ENCODE measurements at regions not wholly inside any gene's neighbourhood (a gene's known extent, or its start where the extent isn't known, plus 50 kb on each side); places are given as distances from the start of the nearest gene placed in this dataset.

DNA sequence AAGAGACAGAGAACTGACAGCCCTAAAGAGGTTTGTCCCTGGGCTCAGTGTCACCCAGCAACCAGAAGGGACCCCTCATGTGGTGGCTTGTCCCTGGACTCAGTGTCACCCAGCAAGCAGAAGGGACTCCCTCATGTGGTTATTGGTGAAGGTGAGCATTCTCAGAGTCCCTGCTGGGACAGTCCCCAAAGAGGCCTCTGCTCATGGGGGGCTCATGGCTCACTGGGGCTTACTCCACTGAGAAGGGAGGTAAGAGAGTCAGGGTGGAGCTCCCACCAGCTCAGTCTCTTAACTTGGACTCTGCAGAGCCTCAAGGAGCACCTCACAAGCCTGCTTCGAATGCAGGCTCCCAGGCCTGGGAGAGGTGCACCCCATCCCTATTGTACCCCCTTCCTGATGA lies 145.2 kb upstream of the COPS8 start:
- no peak for FAIRE-seq

- FAIRE-seq, result no peak
Observed at GRCh38 chr2:236940916-236941520, 144.7 kb upstream of the COPS8 start.

DNA sequence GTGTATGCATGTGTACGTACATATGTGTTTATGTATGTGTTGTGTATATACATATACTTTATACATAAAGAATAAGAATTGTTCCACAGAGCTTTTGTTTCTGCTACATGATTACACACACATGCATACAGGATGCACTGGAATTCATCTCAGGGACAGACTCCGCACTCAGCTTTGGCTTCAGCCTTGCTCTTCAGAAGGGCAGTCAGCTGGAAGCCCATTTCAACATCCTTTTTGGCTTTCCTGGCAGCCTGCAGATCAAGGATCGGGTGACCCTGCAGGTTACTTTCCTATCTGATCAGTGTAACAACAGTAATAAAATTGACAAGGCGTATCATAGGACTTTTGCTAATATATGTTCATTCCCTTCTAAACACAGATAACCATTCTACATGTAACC lies 144.1 kb upstream of the COPS8 start:
- FAIRE-seq, result no peak

- no peak for FAIRE-seq
Observed at GRCh38 chr2:236942554-236942953, 143.1 kb upstream of the COPS8 start.

DNA sequence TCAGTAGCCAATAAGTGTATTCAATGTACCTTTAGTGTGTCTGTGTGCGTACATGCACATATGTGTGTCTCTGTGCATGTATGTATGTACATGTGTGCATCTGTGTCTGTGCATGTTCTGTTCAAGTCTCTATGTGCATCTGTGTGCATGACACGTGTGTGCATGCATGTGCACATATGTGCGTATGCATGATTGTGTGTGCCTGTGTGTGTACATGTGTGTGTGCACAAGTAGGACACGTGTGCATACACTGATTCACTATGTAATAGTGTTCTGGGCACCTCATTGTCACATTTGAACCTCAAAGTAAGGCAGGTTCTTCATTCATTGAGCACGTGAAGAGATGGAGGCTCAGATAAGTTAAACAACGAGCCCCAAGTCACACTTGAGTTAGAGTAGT lies 142.6 kb upstream of the COPS8 start:
- FAIRE-seq, result no peak

DNA sequence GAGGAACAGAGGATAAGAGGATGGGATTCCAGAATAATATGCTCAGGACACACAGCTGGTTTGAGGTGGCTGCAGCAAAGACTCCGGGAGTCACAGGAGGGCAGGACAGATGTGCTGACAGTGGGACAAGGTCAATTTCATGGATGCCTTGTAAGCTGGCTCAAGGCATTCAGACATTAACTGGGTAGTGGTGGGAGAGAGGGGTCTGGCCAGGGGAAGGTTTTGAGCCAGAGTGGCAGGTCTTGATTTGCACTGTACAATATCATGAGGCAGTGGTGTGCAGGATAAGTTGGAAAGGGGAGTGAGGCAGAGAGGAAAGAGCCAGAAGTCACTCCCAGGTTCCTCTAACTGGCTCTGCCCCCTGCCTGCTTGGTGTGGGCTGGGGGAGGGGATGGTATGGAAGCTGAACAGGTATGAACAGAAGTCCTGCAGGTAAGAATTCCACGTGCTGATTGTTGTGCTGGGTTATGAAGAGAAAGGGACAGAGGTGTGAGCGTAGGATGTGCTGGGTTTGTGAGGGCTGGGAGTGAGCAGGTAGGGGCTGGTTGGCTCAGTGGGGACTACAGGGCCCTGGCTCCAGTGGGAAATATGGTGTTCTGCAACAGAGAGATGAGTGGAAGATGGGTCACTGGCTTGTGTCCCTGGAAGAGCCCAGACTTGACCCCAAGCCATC lies 141.7 kb upstream of the COPS8 start:
- FAIRE-seq, result no peak

GRCh38 chr2:236944561-236944960 lies 141.1 kb upstream of the COPS8 start:
- no peak for FAIRE-seq

DNA sequence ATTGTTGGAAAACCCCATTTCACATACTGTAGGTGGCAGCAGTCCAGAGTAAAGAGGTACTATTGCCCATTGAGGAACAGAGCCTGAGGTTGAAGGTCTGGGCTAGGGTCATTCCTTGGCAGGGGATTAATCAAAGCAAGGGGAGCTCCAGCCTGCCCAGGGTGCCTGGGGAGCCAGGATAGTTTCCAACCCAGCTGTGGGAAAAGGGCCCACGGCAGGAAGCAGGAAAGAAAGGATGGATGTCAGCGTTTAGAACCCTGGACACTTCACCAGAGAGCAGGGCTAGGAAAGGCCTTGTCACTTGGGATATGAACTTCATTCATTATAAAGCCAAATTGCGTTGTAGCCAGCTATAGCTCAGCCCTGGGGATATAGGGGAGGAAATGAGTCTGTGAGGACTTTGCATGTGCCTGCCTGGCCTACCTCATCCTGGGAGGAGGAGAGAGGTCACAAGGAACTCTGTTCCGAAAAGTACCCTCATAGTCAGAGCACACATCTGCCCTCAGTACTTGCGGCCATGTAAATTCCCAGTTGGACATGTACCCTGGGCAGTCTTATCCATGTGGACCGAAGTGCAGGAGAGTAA lies 140.2 kb upstream of the COPS8 start:
- FAIRE-seq, result no peak

- no peak for FAIRE-seq
Observed at GRCh38 chr2:236946871-236947270, 138.8 kb upstream of the COPS8 start.

DNA sequence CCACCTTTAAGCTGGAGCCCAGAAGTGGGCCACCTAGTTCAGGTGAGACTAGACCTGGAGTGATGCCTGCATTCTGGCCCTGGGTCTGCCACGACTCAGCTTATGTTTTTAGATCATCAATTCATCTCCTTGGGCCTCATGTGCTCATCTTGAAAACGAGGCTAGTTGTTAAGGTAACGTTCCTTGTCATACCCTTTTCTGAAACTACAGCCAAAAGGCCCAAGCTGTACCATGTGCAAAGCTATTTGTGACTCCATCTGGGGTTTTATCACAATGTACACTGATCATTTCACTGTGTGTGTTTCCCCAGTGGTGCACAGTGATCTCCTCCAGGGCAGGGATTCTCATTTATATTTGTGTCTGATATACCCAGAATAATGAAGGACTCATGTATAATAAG lies 138.4 kb upstream of the COPS8 start:
- FAIRE-seq, result no peak

GRCh38 chr2:236947896-236948295 lies 137.8 kb upstream of the COPS8 start:
- no peak for FAIRE-seq

GRCh38 chr2:236949089-236949905 lies 136.4 kb upstream of the COPS8 start:
- FAIRE-seq, result no peak

DNA sequence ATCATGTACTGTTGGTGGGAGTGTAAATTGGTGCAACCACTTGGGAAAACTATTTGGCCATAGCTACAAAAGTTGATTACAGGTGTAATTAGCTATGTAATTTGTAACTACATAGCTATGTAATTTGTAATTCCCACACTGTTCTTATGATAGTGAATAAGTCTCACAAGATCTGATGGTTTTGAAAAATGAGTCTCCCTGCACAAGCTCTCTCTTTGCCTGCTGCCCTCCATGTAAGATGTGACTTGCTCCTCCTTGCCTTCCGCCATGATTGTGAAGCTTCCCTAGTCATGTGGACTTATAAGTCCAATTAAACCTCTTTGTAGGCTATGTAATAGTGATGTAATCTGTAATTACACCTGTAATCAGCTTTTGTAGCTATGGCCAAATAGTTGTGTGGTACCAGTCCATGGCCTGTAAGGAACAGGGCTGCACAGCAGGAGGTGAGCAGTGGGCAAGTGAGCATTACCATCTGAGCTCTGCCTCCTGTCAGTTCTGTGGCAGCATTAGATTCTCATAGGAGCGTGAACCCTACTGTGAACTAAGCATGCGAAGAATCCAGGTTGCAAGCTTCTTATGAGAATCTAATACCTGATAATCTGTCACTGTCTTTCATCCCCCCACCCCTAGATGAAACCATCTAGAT lies 133.7 kb upstream of the COPS8 start:
- no peak for FAIRE-seq

DNA sequence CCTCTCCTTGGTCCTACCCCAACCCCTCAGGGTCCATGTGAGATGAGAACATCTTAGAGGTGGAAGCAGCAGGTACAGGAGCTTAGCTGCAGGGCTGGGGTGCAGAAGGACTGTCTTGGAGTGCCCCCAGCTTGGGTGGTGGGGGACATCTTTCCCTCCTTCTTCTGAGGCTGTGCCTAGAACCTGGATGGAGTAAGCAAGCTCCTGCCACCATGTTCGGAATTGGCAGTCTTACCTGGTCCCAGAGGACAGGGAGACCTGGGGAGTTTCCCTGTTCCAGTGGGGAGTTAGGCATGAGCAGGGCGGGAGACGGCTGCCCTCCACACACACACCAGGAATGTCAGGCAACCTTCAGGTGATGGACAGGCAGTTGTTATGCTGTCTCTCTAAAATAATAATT lies 131.0 kb upstream of the COPS8 start:
- no peak for FAIRE-seq

DNA sequence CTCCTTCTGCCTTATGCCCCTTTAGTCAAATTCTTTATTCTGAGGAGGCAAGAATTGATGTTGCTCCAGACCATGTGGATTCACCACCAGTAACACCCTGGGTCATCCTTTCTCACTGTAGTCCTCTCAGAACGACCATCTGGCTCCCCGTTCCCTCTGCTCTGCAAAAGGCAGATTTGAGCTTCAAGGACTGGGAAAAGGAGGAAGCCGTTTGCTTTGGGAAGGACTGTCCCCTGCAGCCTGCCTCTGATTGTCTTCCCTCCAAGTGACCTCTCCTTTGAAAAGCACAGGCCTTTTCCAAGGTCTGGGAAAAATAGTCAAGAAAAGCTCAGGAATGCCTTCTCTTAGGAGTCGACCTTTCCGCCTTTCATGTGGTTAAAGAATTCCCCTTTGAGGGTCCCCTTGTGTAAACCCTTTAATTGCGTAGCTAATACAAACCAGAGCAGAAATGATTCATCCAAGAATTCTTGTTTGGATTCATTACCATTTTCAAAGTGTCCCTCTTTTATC lies 130.1 kb upstream of the COPS8 start:
- FAIRE-seq, result no peak

DNA sequence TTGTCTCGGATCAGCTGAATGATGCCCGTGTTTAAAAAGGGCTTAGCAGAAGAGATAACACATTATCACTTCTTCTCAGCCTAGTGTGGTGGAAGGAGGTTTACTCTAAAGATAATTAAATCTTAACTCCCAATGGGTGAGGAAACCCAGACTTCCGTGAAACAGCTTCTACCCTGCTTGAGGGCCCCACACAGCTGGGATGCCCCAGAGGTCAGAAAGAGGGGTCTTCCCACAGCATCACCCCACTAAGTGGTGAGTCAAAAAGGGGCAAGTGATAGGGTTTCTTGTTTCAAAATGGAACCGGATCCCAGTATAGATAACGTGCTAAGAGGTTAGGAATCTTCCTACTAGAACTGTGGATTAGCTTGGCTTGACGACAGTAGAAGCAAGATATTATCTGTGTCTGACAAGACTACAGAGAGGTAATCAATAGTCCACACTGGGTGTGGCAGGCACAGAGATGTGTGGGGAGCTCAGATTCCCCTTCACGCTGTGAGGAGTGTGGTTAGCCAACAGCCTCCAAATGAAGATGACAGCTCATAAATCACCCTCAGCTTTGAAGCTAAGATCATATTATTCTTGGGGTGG lies 129.6 kb upstream of the COPS8 start:
- FAIRE-seq, result no peak

- no peak for FAIRE-seq
Observed at GRCh38 chr2:236956641-236957040, 129.0 kb upstream of the COPS8 start.

- FAIRE-seq, result no peak
Observed at GRCh38 chr2:236959036-236959435, 126.7 kb upstream of the COPS8 start.

GRCh38 chr2:236959876-236960275 lies 125.8 kb upstream of the COPS8 start:
- no peak for FAIRE-seq

GRCh38 chr2:236960531-236960930 lies 125.2 kb upstream of the COPS8 start:
- no peak for FAIRE-seq

- no peak for FAIRE-seq
Observed at GRCh38 chr2:236962816-236963215, 122.9 kb upstream of the COPS8 start.

DNA sequence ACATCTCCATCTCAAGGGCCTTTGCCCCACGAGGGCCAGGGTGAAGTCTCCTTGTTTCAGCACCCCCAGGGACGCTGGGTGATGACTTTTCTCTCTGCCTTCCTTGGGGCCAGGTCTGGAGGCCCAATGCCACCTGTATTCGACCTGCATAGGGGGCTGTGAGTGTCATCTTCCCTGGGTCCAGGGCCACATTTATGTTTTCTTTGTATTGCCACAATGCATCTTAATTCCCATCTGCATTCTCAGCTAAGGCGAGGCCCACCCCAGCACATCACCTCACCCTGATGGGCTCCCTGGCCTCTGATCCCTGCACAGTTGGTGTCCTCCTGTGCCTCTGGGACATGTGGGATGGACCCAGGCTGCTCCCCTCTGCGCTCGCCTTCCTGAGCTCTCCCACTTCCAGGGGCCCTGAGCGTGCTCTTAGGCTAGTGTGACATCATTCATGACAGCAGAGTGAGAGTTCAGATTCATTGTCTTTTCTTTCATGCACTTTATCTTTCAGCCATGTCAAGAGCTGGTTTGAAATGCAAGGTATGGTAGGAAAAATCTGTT lies 122.0 kb upstream of the COPS8 start:
- no peak for FAIRE-seq
